GM18951 (cell line): ENCODE measurements at regions not wholly inside any gene's neighbourhood (a gene's known extent, or its start where the extent isn't known, plus 50 kb on each side); places are given as distances from the start of the nearest gene placed in this dataset.

Experiments used
- POLR2A ChIP-seq: IDR thresholded peaks from 4 replicates; pipeline ENCODE4 v1.6.1; 2011; ENCODE audit warnings: mild to moderate bottlenecking; ENCODE audit not compliant: insufficient read length, insufficient read depth; ENCODE audit errors: extremely low read depth
- in situ Hi-C: fragments of 300-500 bp; cut with MboI; formaldehyde crosslinking; loops from one replicate; pipeline ENCODE4 v1.12.0; 2022; ENCODE audit warnings: low sequenced_read_pairs, mixed read lengths, inconsistent platforms; ENCODE audit not compliant: unreplicated experiment

- no peak for TF ChIP-seq POLR2A
- in situ Hi-C loops, result no loop called here
Measured at GRCh38 chr6:105458084-105458483, 55.2 kb upstream of the PREP start.

DNA sequence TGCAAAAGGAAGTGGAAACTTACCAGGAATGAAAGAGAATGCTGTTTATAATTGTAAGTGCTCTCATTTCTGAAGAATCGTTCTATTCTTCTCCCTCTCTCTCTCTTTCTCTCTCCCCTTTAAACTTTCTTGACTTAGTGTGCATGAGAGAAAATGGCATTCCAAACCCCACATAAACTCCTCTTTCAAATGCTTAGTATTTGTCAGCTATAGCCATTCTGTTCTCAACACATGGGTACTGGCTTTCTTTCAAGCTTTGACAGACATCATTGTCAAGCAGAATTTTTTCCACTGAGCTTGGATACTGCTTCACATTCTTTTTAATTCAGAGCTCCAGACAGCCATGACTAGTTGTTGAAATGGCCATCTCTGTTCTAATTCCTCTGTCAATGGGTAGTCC lies 51.1 kb upstream of the PREP start:
- TF ChIP-seq POLR2A, result no peak
- in situ Hi-C loops, result no loop called here

GRCh38 chr6:105452924-105453756 lies 50.3 kb upstream of the PREP start:
- in situ Hi-C loops, result no loop called here
- TF ChIP-seq POLR2A, result no peak
